Endothelial cell of umbilical vein (primary cell): ENCODE measurements at regions not wholly inside any gene's neighbourhood (a gene's known extent, or its start where the extent isn't known, plus 50 kb on each side); places are given as distances from the start of the nearest gene placed in this dataset.

ENCODE experiments used
- CTCF ChIP-seq, 2 donors: IDR thresholded peaks; 1 replicate in 1 of 2; 2 replicates in 1 of 2; pipeline ENCODE4 v1.5.1; 2011; ENCODE audit warnings: low read length in 2 of 2, mild to moderate bottlenecking in 2 of 2, moderate library complexity in 2 of 2, control low read depth in 1 of 2, inconsistent platforms in 1 of 2, low read depth in 1 of 2; ENCODE audit not compliant: insufficient read depth in 1 of 2; ENCODE audit errors: extremely low read depth in 1 of 2
- POLR2A ChIP-seq: IDR thresholded peaks from 2 replicates; pipeline ENCODE4 v1.6.1; 2012; ENCODE audit warnings: low read depth, mild to moderate bottlenecking, control low read depth, low read length
- POLR2AphosphoS5 ChIP-seq: IDR thresholded peaks from 2 replicates; pipeline ENCODE4 v1.6.1; 2012; ENCODE audit warnings: low read depth, mild to moderate bottlenecking, control low read depth, low read length, moderate library complexity; ENCODE audit not compliant: insufficient read depth

- TF ChIP-seq CTCF (IDR thresholded peaks at IDR 0.05; ENCODE audit: extremely low read depth in 1 of 2, insufficient read depth in 1 of 2, low read depth in 1 of 2, low read length in 2 of 2), result no peak
- TF ChIP-seq POLR2A, result no peak
- TF ChIP-seq POLR2AphosphoS5, result no peak
Observed at GRCh38 chr20:53828088-53828681, 234.5 kb upstream of the ZNF217 start.
